A549 (cell line): ENCODE measurements at regions not wholly inside any gene's neighbourhood (a gene's known extent, or its start where the extent isn't known, plus 50 kb on each side); places are given as distances from the start of the nearest gene placed in this dataset.

Source experiments
- ATAC-seq, 2 experiments: fragments of 200-7000 bp in 1 of 2; fragments of >200 bp in 1 of 2; cut with Nextera tagmentation in 1 of 2; cut with Tn5 transposase in 1 of 2; 3 replicates each; pipeline versions ENCODE4 v1.8.0 to v1.9.1; 2018 to 2020; ENCODE audit warnings: mild to moderate bottlenecking in 1 of 2, moderate library complexity in 1 of 2
- CTCF ChIA-PET: fragments of 300-600 bp; sonication (Branson Sonifier 250); formaldehyde crosslinking; extraction: SDS; loops from one replicate; lab custom pipeline; 2021; ENCODE audit warnings: antibody characterized with exemption, inconsistent platforms; lab: Yijun Ruan, JAX
- POLR2A ChIA-PET: fragments of 350-600 bp; formaldehyde crosslinking; extraction: SDS; loops from one replicate; lab custom pipeline; 2021; ENCODE audit warnings: antibody characterized with exemption, inconsistent platforms; lab: Yijun Ruan, JAX
- DNase-seq, 2 experiments: peaks; one replicate each; pipeline versions ENCODE4 v3.0.0 to v3.0.0-alpha.2; 2011 to 2016; ENCODE audit warnings: low read depth in 1 of 2, low spot score in 1 of 2
- FAIRE-seq: peaks from 2 replicates; lab custom pipeline; 2011; peaks lifted over from hg19 to GRCh38; lab: Jason Lieb, UNC
- H3K27ac ChIP-seq, 2 experiments: fragments of >200 bp; sonication (Bioruptor Twin); formaldehyde crosslinking; 3 replicates each; pipeline ENCODE4 v1.5.1; 2016 to 2017
- H3K4me1 ChIP-seq: fragments of >200 bp; sonication (Bioruptor Twin); formaldehyde crosslinking; 3 replicates; pipeline ENCODE4 v1.6.1; 2016
- H3K4me2 ChIP-seq: fragments of >200 bp; sonication (Bioruptor Twin); formaldehyde crosslinking; 3 replicates; pipeline ENCODE4 v1.6.1; 2016
- H3K4me3 ChIP-seq: fragments of >200 bp; sonication (Bioruptor Twin); formaldehyde crosslinking; 3 replicates; pipeline ENCODE4 v1.5.1; 2016
- H3K9me3 ChIP-seq: fragments of >200 bp; sonication (Bioruptor Twin); formaldehyde crosslinking; 3 replicates; pipeline ENCODE4 v1.6.1; 2016
- BHLHE40 ChIP-seq: IDR thresholded peaks from 2 replicates; pipeline ENCODE4 v1.6.1; 2012; ENCODE audit warnings: low read depth, low read length, inconsistent platforms
- CEBPB ChIP-seq, 2 experiments: fragments of >200 bp in 1 of 2; sonication (Bioruptor Twin) in 1 of 2; formaldehyde crosslinking in 1 of 2; IDR thresholded peaks; 2 replicates each; pipeline ENCODE4 v1.6.1; 2012 to 2016
- CHD4 ChIP-seq: fragments of 200-600 bp; sonication (generic); IDR thresholded peaks from 2 replicates; pipeline ENCODE4 v1.6.1; 2016; ENCODE audit warnings: antibody characterized with exemption, mild to moderate bottlenecking, borderline replicate concordance
- EP300 ChIP-seq, 2 experiments: fragments of >200 bp; sonication (Bioruptor Twin); formaldehyde crosslinking; IDR thresholded peaks; 2 replicates in 1 of 2; 3 replicates in 1 of 2; pipeline ENCODE4 v1.6.1; 2016 to 2017
- ESRRA ChIP-seq: fragments of 150-350 bp; IDR thresholded peaks from 2 replicates; pipeline ENCODE4 v1.6.1; 2014; ENCODE audit warnings: mild to moderate bottlenecking, low read length, borderline replicate concordance
- FOSL2 ChIP-seq, 2 experiments: fragments of 450-650 bp in 1 of 2; fragments of >200 bp in 1 of 2; sonication (Bioruptor Twin) in 1 of 2; formaldehyde crosslinking; IDR thresholded peaks; 2 replicates each; pipeline versions ENCODE4 v1.5.0 to v1.6.1; 2016 to 2020; ENCODE audit warnings: mild to moderate bottlenecking in 1 of 2, moderate library complexity in 1 of 2
- GATA3 ChIP-seq: IDR thresholded peaks from 2 replicates; pipeline ENCODE4 v1.6.1; 2012; ENCODE audit warnings: borderline replicate concordance
- HDAC2 ChIP-seq: fragments of 200-600 bp; sonication (generic); IDR thresholded peaks from 2 replicates; pipeline ENCODE4 v1.6.1; 2016
- HEYL ChIP-seq: fragments of 250-450 bp; sonication (Bioruptor Pico); IDR thresholded peaks from 2 replicates; pipeline ENCODE4 v1.8.0; 2021; ENCODE audit warnings: mild to moderate bottlenecking, moderate library complexity
- HMGXB4 ChIP-seq: fragments of 250-450 bp; sonication (Bioruptor Pico); IDR thresholded peaks from 2 replicates; pipeline ENCODE4 v1.5.0; 2021; ENCODE audit warnings: mild to moderate bottlenecking, moderate library complexity, borderline replicate concordance
- HOXA7 ChIP-seq: fragments of 250-450 bp; sonication (Bioruptor Pico); IDR thresholded peaks from 2 replicates; pipeline ENCODE4 v1.5.0; 2020; ENCODE audit warnings: mild to moderate bottlenecking, moderate library complexity
- JUN ChIP-seq, 2 experiments: fragments of >200 bp; sonication (Bioruptor Twin); formaldehyde crosslinking; IDR thresholded peaks; 2 replicates in 1 of 2; 3 replicates in 1 of 2; pipeline ENCODE4 v1.6.1; 2016 to 2017
- JUNB ChIP-seq: fragments of >200 bp; sonication (Bioruptor Twin); formaldehyde crosslinking; IDR thresholded peaks from 2 replicates; pipeline ENCODE4 v1.6.1; 2016
- KDM5A ChIP-seq: fragments of 200-600 bp; sonication (generic); IDR thresholded peaks from 2 replicates; pipeline ENCODE4 v1.6.1; 2016; ENCODE audit warnings: antibody characterized with exemption, mild to moderate bottlenecking
- MAFK ChIP-seq: fragments of 450-650 bp; IDR thresholded peaks from 2 replicates; pipeline ENCODE4 v1.6.1; 2014; ENCODE audit not compliant: partially characterized antibody
- MAX ChIP-seq: IDR thresholded peaks from 2 replicates; pipeline ENCODE4 v1.6.1; 2012
- MYC ChIP-seq: IDR thresholded peaks from 2 replicates; pipeline ENCODE4 v1.6.1; 2012; ENCODE audit warnings: mild to moderate bottlenecking, inconsistent platforms, low read length, improper control_type of control experiment, borderline replicate concordance
- NFE2L2 ChIP-seq: fragments of 150-350 bp; conservative IDR thresholded peaks from 2 replicates; pipeline ENCODE4 v1.6.1; 2014; ENCODE audit warnings: low read length
- NPAS2 ChIP-seq: fragments of 250-450 bp; sonication (Bioruptor Pico); IDR thresholded peaks from 2 replicates; pipeline ENCODE4 v1.8.0; 2022; ENCODE audit warnings: mild to moderate bottlenecking, moderate library complexity, borderline replicate concordance
- NR3C1 ChIP-seq: fragments of >200 bp; sonication (Bioruptor Twin); formaldehyde crosslinking; IDR thresholded peaks from 3 replicates; pipeline ENCODE4 v1.6.1; 2017
- POLR2AphosphoS2 ChIP-seq: conservative IDR thresholded peaks from 2 replicates; pipeline ENCODE4 v1.6.1; 2012; ENCODE audit warnings: low read length, improper control_type of control experiment, inconsistent platforms
- RCOR1 ChIP-seq: fragments of 150-350 bp; IDR thresholded peaks from 2 replicates; pipeline ENCODE4 v1.6.1; 2014; ENCODE audit warnings: antibody characterized with exemption, low read length, low read depth
- REST ChIP-seq: fragments of 200-600 bp; sonication (generic); IDR thresholded peaks from 2 replicates; pipeline ENCODE4 v1.6.1; 2016; ENCODE audit warnings: antibody characterized with exemption, mild to moderate bottlenecking, moderate library complexity
- RFX5 ChIP-seq: fragments of 450-650 bp; IDR thresholded peaks from 2 replicates; pipeline ENCODE4 v1.7.1; 2014; ENCODE audit warnings: antibody characterized with exemption, mild to moderate bottlenecking, moderate library complexity
- SMC3 ChIP-seq: fragments of >200 bp; sonication (Bioruptor Twin); formaldehyde crosslinking; IDR thresholded peaks from 3 replicates; pipeline ENCODE4 v1.6.1; 2018; ENCODE audit warnings: inconsistent platforms
- SREBF2 ChIP-seq: fragments of 450-650 bp; IDR thresholded peaks from 2 replicates; pipeline ENCODE4 v1.6.1; 2014; ENCODE audit warnings: mild to moderate bottlenecking, moderate library complexity
- ZFP36 ChIP-seq: fragments of 450-650 bp; IDR thresholded peaks from 2 replicates; pipeline ENCODE4 v1.6.1; 2014; ENCODE audit warnings: borderline replicate concordance; ENCODE audit not compliant: partially characterized antibody
- ZNF302 ChIP-seq: fragments of 250-450 bp; sonication (Bioruptor Pico); IDR thresholded peaks from 2 replicates; pipeline ENCODE4 v1.9.0; 2021; ENCODE audit warnings: inconsistent platforms, mild to moderate bottlenecking, moderate library complexity
- ZSCAN20 ChIP-seq: fragments of 250-450 bp; sonication (Bioruptor Pico); IDR thresholded peaks from 2 replicates; pipeline ENCODE4 v1.8.0; 2022; ENCODE audit warnings: mild to moderate bottlenecking, moderate library complexity
- WGBS: methylation state at CpG from one replicate; pipeline ENCODE4 v1.1.6; 2017; ENCODE audit errors: missing lambda C conversion rate; 5-methylcytosine and 5-hydroxymethylcytosine counted together
- TF ChIP-seq, protein P1 (sequence below): IDR thresholded peaks from 2 replicates; pipeline ENCODE4 v1.6.1; 2012; ENCODE audit warnings: low read depth, borderline replicate concordance
- TF ChIP-seq, protein P2 (sequence below): fragments of 250-450 bp; sonication (Bioruptor Pico); IDR thresholded peaks from 2 replicates; pipeline ENCODE4 v1.5.0; 2020; ENCODE audit warnings: low read depth, mild to moderate bottlenecking, moderate library complexity

GRCh38 chr12:82144505-82144904 is 213.7 kb downstream of the CCDC59 start:
- Histone ChIP-seq H3K4me1 (no peaks in the 10 kb centered on the region), H3K9me3 (no peaks in the 10 kb centered on the region; the same call in 2 of the 3 replicates), H3K4me2 (no peak overlapping the region), H3K4me3 (no peak overlapping the region), H3K27ac (no peak overlapping the region)
- POLR2A ChIA-PET = no interaction called here
- ATAC-seq (no peak), FAIRE-seq (no peak), DNase-seq (no peak)
- CTCF ChIA-PET = no interaction called here
- 0% methylated on average over 1 of the region's 1 CpG for WGBS
- TF ChIP-seq, protein P1, sequence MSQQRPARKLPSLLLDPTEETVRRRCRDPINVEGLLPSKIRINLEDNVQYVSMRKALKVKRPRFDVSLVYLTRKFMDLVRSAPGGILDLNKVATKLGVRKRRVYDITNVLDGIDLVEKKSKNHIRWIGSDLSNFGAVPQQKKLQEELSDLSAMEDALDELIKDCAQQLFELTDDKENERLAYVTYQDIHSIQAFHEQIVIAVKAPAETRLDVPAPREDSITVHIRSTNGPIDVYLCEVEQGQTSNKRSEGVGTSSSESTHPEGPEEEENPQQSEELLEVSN = no peak
- TF ChIP-seq CEBPB (IDR thresholded peaks at IDR 0.05) (no peak), CHD4 (no peak), MAX (no peak), REST (no peak), KDM5A (no peak), GATA3 (no peak), FOSL2 (IDR thresholded peaks at IDR 0.05) (no peak), FOSL2 (CRISPR knock-in tag; IDR thresholded peaks at IDR 0.05) (no peak), ZNF302 (CRISPR knock-in tag) (no peak), NR3C1 (no peak), MYC (no peak), HEYL (CRISPR knock-in tag) (no peak), EP300 (IDR thresholded peaks at IDR 0.05) (no peak), SMC3 (no peak), RCOR1 (no peak), NPAS2 (CRISPR knock-in tag) (no peak)
- TF ChIP-seq, protein P2, sequence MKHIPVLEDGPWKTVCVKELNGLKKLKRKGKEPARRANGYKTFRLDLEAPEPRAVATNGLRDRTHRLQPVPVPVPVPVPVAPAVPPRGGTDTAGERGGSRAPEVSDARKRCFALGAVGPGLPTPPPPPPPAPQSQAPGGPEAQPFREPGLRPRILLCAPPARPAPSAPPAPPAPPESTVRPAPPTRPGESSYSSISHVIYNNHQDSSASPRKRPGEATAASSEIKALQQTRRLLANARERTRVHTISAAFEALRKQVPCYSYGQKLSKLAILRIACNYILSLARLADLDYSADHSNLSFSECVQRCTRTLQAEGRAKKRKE = no peak

DNA sequence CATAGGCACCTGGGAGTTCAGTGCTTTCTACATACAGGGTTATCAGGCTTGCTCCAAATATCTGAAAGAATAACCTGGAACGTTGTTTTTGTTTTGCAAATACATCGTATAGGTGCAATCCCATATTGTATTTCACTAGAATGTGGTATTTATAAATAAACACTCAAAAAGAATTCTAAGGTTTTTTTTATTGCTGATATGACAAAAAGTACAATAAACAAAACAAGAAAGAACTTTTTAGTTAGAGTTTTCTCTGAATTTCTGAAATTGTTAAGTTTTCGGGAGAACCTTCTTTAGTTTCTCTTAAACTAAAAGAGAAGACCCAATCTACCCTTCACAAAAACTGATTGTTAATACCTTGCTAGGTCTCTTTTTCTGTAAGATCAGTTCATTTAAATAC is 225.8 kb downstream of the CCDC59 start:
- no peak for FAIRE-seq
- Histone ChIP-seq H3K9me3 (no peaks in the 10 kb centered on the region), H3K4me2 (no peak overlapping the region), H3K4me1 (no peaks in the 10 kb centered on the region), H3K27ac (no peak overlapping the region), H3K4me3 (no peak overlapping the region)
- POLR2A ChIA-PET = no interaction called here
- CTCF ChIA-PET = no interaction called here
- TF ChIP-seq JUN (IDR thresholded peaks at IDR 0.05) (no peak), NFE2L2 (no peak), ZSCAN20 (CRISPR knock-in tag) (no peak), MAFK (peak; percentile 91), ESRRA (no peak)
- ATAC-seq = no peak
- 31% methylated on average over 3 of the region's 3 CpGs for WGBS
- DNase-seq = no peak

GRCh38 chr12:82130762-82131161 is 227.4 kb downstream of the CCDC59 start:
- H3K4me2 ChIP-seq = no peak overlapping the region
- H3K27ac ChIP-seq = no peak overlapping the region
- ChIA-PET CTCF (interaction anchor here (1.0 kb wide), 1 partner anchor 30 kb away, joined by 3 read pairs; no protein-coding TSS in a partner anchor), POLR2A (no interaction called here)
- no peak overlapping the region for H3K4me3 ChIP-seq
- DNase-seq (no peak), ATAC-seq (no peak), FAIRE-seq (no peak)
- no peaks in the 10 kb centered on the region for H3K9me3 ChIP-seq
- no peaks in the 10 kb centered on the region for H3K4me1 ChIP-seq
- TF ChIP-seq NR3C1 = no peak
- TF ChIP-seq NPAS2 (CRISPR knock-in tag) = no peak
- no peak for TF ChIP-seq ZFP36
- TF ChIP-seq HDAC2 = no peak
- no peak for TF ChIP-seq JUNB
- TF ChIP-seq POLR2AphosphoS2 = no peak
- TF ChIP-seq HMGXB4 (CRISPR knock-in tag) = no peak
- TF ChIP-seq SREBF2 = no peak
- TF ChIP-seq BHLHE40 = no peak
- TF ChIP-seq FOSL2 (IDR thresholded peaks at IDR 0.05) = no peak
- TF ChIP-seq FOSL2 (CRISPR knock-in tag; IDR thresholded peaks at IDR 0.05) = no peak
- TF ChIP-seq HOXA7 (CRISPR knock-in tag) = no peak
- no peak for TF ChIP-seq JUN (IDR thresholded peaks at IDR 0.05)
- TF ChIP-seq RCOR1 = no peak
- TF ChIP-seq ESRRA = no peak
- no peak for TF ChIP-seq KDM5A
- TF ChIP-seq RFX5 = no peak
